ENCODE measurements at regions not wholly inside any gene's neighbourhood (a gene's known extent, or its start where the extent isn't known, plus 50 kb on each side); places are given as distances from the start of the nearest gene placed in this dataset.

GRCh38 chr3:72641072-72641471 is 207.2 kb downstream of the SHQ1 start:
- TF ChIP-seq, protein P1, sequence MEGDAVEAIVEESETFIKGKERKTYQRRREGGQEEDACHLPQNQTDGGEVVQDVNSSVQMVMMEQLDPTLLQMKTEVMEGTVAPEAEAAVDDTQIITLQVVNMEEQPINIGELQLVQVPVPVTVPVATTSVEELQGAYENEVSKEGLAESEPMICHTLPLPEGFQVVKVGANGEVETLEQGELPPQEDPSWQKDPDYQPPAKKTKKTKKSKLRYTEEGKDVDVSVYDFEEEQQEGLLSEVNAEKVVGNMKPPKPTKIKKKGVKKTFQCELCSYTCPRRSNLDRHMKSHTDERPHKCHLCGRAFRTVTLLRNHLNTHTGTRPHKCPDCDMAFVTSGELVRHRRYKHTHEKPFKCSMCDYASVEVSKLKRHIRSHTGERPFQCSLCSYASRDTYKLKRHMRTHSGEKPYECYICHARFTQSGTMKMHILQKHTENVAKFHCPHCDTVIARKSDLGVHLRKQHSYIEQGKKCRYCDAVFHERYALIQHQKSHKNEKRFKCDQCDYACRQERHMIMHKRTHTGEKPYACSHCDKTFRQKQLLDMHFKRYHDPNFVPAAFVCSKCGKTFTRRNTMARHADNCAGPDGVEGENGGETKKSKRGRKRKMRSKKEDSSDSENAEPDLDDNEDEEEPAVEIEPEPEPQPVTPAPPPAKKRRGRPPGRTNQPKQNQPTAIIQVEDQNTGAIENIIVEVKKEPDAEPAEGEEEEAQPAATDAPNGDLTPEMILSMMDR (conservative IDR thresholded peaks at IDR 0.05; ENCODE audit: low read depth in 2 of 2) = no peak
- no peak for TF ChIP-seq EZH2phosphoT487 (IDR thresholded peaks at IDR 0.05; ENCODE audit: unreplicated experiment)
- no peak for TF ChIP-seq EZH2 (IDR thresholded peaks at IDR 0.05; ENCODE audit: low read depth, unreplicated experiment)
- no peak for TF ChIP-seq POLR2AphosphoS5 (IDR thresholded peaks at IDR 0.05; ENCODE audit: low read depth)
- TF ChIP-seq, protein P2, sequence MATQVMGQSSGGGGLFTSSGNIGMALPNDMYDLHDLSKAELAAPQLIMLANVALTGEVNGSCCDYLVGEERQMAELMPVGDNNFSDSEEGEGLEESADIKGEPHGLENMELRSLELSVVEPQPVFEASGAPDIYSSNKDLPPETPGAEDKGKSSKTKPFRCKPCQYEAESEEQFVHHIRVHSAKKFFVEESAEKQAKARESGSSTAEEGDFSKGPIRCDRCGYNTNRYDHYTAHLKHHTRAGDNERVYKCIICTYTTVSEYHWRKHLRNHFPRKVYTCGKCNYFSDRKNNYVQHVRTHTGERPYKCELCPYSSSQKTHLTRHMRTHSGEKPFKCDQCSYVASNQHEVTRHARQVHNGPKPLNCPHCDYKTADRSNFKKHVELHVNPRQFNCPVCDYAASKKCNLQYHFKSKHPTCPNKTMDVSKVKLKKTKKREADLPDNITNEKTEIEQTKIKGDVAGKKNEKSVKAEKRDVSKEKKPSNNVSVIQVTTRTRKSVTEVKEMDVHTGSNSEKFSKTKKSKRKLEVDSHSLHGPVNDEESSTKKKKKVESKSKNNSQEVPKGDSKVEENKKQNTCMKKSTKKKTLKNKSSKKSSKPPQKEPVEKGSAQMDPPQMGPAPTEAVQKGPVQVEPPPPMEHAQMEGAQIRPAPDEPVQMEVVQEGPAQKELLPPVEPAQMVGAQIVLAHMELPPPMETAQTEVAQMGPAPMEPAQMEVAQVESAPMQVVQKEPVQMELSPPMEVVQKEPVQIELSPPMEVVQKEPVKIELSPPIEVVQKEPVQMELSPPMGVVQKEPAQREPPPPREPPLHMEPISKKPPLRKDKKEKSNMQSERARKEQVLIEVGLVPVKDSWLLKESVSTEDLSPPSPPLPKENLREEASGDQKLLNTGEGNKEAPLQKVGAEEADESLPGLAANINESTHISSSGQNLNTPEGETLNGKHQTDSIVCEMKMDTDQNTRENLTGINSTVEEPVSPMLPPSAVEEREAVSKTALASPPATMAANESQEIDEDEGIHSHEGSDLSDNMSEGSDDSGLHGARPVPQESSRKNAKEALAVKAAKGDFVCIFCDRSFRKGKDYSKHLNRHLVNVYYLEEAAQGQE (IDR thresholded peaks at IDR 0.05; ENCODE audit: unreplicated experiment) = no peak
